HFFc6 (cell line): ENCODE measurements at regions not wholly inside any gene's neighbourhood (a gene's known extent, or its start where the extent isn't known, plus 50 kb on each side); places are given as distances from the start of the nearest gene placed in this dataset.

Experiments used
- DNase-seq: peaks from one replicate; pipeline ENCODE4 v3.0.0-alpha.2; 2018
- H3K27ac Mint-ChIP-seq: 2 replicates; pipeline ENCODE4 v1.8.0; 2020; ENCODE audit warnings: mild to moderate bottlenecking, mixed read lengths
- H3K27me3 Mint-ChIP-seq: 2 replicates; pipeline ENCODE4 v1.8.0; 2021; ENCODE audit warnings: mild to moderate bottlenecking, moderate library complexity, mixed read lengths; ENCODE audit not compliant: insufficient read depth
- H3K36me3 Mint-ChIP-seq: 2 replicates; pipeline ENCODE4 v1.8.0; 2021; ENCODE audit warnings: low read depth, mixed read lengths
- H3K4me1 Mint-ChIP-seq: 2 replicates; pipeline ENCODE4 v1.8.0; 2020; ENCODE audit warnings: low read depth, mixed read lengths
- H3K4me3 Mint-ChIP-seq: 2 replicates; pipeline ENCODE4 v1.8.0; 2020; ENCODE audit warnings: mild to moderate bottlenecking, moderate library complexity, mixed read lengths
- H3K9me3 Mint-ChIP-seq: 2 replicates; pipeline ENCODE4 v1.8.0; 2020; ENCODE audit warnings: mild to moderate bottlenecking, mixed read lengths
- CTCF ChIP-seq: fragments of 200-600 bp; sonication (generic); IDR thresholded peaks from 2 replicates; pipeline ENCODE4 v1.5.0; 2021; ENCODE audit warnings: antibody characterized with exemption, mild to moderate bottlenecking

- TF ChIP-seq CTCF, result no peak
- peaks cover 7% of the 10 kb centered on the region; the same call in 1 of the 2 replicates for H3K9me3 Mint-ChIP-seq
- no peak overlapping the region for H3K27ac Mint-ChIP-seq
- no peaks in the 10 kb centered on the region for H3K27me3 Mint-ChIP-seq
- peaks cover 9% of the 10 kb centered on the region; the same call in 1 of the 2 replicates for H3K36me3 Mint-ChIP-seq
- H3K4me3 Mint-ChIP-seq, result no peak overlapping the region
- H3K4me1 Mint-ChIP-seq, result peaks cover 49% of the 10 kb centered on the region
- no peak for DNase-seq
Observed at GRCh38 chr15:95249524-95249923, 1018.2 kb downstream of the MCTP2 start.

- no peaks in the 10 kb centered on the region for H3K27me3 Mint-ChIP-seq
- H3K4me3 Mint-ChIP-seq, result no peak overlapping the region
- no peak overlapping the region for H3K27ac Mint-ChIP-seq
- H3K4me1 Mint-ChIP-seq, result peaks cover 45% of the 10 kb centered on the region
- H3K9me3 Mint-ChIP-seq, result peaks cover 4% of the 10 kb centered on the region; the same call in 1 of the 2 replicates
- peaks cover 5% of the 10 kb centered on the region; the same call in 1 of the 2 replicates for H3K36me3 Mint-ChIP-seq
- TF ChIP-seq CTCF, result no peak
- DNase-seq, result peak; percentile 35
Observed at GRCh38 chr15:95252404-95252803, 1021.0 kb downstream of the MCTP2 start.

- peaks cover 45% of the 10 kb centered on the region for H3K4me1 Mint-ChIP-seq
- H3K36me3 Mint-ChIP-seq, result no peaks in the 10 kb centered on the region
- no peaks in the 10 kb centered on the region for H3K27me3 Mint-ChIP-seq
- TF ChIP-seq CTCF, result no peak
- no peak overlapping the region for H3K27ac Mint-ChIP-seq
- no peaks in the 10 kb centered on the region for H3K9me3 Mint-ChIP-seq
- no peak for DNase-seq
- no peak overlapping the region for H3K4me3 Mint-ChIP-seq
Observed at GRCh38 chr15:95254263-95254662, 1022.9 kb downstream of the MCTP2 start.

GRCh38 chr15:95259513-95259912 lies 1028.2 kb downstream of the MCTP2 start:
- peak; percentile 69 for DNase-seq
- Mint-ChIP-seq H3K36me3 (no peaks in the 10 kb centered on the region), H3K4me1 (peaks cover 68% of the 10 kb centered on the region), H3K27me3 (no peaks in the 10 kb centered on the region), H3K27ac (no peak overlapping the region), H3K9me3 (no peaks in the 10 kb centered on the region), H3K4me3 (no peak overlapping the region)
- TF ChIP-seq CTCF, result peak; percentile 97

- H3K27me3 Mint-ChIP-seq, result no peaks in the 10 kb centered on the region
- no peak for DNase-seq
- peaks cover 68% of the 10 kb centered on the region for H3K4me1 Mint-ChIP-seq
- H3K4me3 Mint-ChIP-seq, result no peak overlapping the region
- H3K27ac Mint-ChIP-seq, result no peak overlapping the region
- no peaks in the 10 kb centered on the region for H3K36me3 Mint-ChIP-seq
- TF ChIP-seq CTCF, result no peak
- no peaks in the 10 kb centered on the region for H3K9me3 Mint-ChIP-seq
Observed at GRCh38 chr15:95259965-95260364, 1028.6 kb downstream of the MCTP2 start.

GRCh38 chr15:95260856-95261255 lies 1029.5 kb downstream of the MCTP2 start:
- H3K27me3 Mint-ChIP-seq, result no peaks in the 10 kb centered on the region
- H3K4me1 Mint-ChIP-seq, result peaks cover 71% of the 10 kb centered on the region
- no peak overlapping the region for H3K27ac Mint-ChIP-seq
- H3K9me3 Mint-ChIP-seq, result no peaks in the 10 kb centered on the region
- DNase-seq, result no peak
- no peak overlapping the region for H3K4me3 Mint-ChIP-seq
- TF ChIP-seq CTCF, result no peak
- H3K36me3 Mint-ChIP-seq, result no peaks in the 10 kb centered on the region
